GM18511 (cell line): ENCODE measurements at regions not wholly inside any gene's neighbourhood (a gene's known extent, or its start where the extent isn't known, plus 50 kb on each side); places are given as distances from the start of the nearest gene placed in this dataset.

Experiments used
- ATAC-seq: cut with Tn5 transposase; IDR thresholded peaks from one replicate; pipeline ENCODE4 v1.9.1; 2021; ENCODE audit warnings: mild to moderate bottlenecking, moderate library complexity; ENCODE audit not compliant: unreplicated experiment

GRCh38 chr10:117905404-117905803, 141.3 kb downstream of the RAB11FIP2 start:
- no peak for ATAC-seq

- no peak for ATAC-seq
These were observed 135.1 kb downstream of the RAB11FIP2 start for GRCh38 chr10:117911684-117912083.

GRCh38 chr10:117914334-117914733, 132.4 kb downstream of the RAB11FIP2 start:
- no peak for ATAC-seq

GRCh38 chr10:117920956-117921355, 125.8 kb downstream of the RAB11FIP2 start:
- no peak for ATAC-seq

- no peak for ATAC-seq
These were observed 125.3 kb downstream of the RAB11FIP2 start for GRCh38 chr10:117921421-117921820.

- no peak for ATAC-seq
These were observed 121.9 kb downstream of the RAB11FIP2 start for GRCh38 chr10:117924820-117925219.

- no peak for ATAC-seq
These were observed 121.4 kb downstream of the RAB11FIP2 start for GRCh38 chr10:117925369-117925768.

GRCh38 chr10:117926491-117926890, 120.2 kb downstream of the RAB11FIP2 start:
- no peak for ATAC-seq

- no peak for ATAC-seq
These were observed 119.4 kb downstream of the RAB11FIP2 start for GRCh38 chr10:117927332-117927731.

GRCh38 chr10:117927871-117928270, 118.9 kb downstream of the RAB11FIP2 start:
- no peak for ATAC-seq

GRCh38 chr10:117928281-117928680, 118.5 kb downstream of the RAB11FIP2 start:
- ATAC-seq: no peak

GRCh38 chr10:117928741-117929140, 118.0 kb downstream of the RAB11FIP2 start:
- no peak for ATAC-seq

GRCh38 chr10:117929327-117930067, 117.2 kb downstream of the RAB11FIP2 start:
- ATAC-seq: no peak

- no peak for ATAC-seq
These were observed 115.7 kb downstream of the RAB11FIP2 start for GRCh38 chr10:117931078-117931477.

- no peak for ATAC-seq
These were observed 113.7 kb downstream of the RAB11FIP2 start for GRCh38 chr10:117933036-117933435.

- ATAC-seq: no peak
These were observed 112.3 kb downstream of the RAB11FIP2 start for GRCh38 chr10:117934477-117934876.

GRCh38 chr10:117936141-117936540, 110.6 kb downstream of the RAB11FIP2 start:
- no peak for ATAC-seq

- ATAC-seq: no peak
These were observed 110.2 kb downstream of the RAB11FIP2 start for GRCh38 chr10:117936566-117936965.

- no peak for ATAC-seq
These were observed 109.8 kb downstream of the RAB11FIP2 start for GRCh38 chr10:117936976-117937375.

GRCh38 chr10:117938104-117938503, 108.6 kb downstream of the RAB11FIP2 start:
- ATAC-seq: no peak

GRCh38 chr10:117942226-117942625, 104.5 kb downstream of the RAB11FIP2 start:
- no peak for ATAC-seq

- no peak for ATAC-seq
These were observed 101.9 kb downstream of the RAB11FIP2 start for GRCh38 chr10:117944676-117945447.
